HFFc6 (cell line): ENCODE measurements at regions not wholly inside any gene's neighbourhood (a gene's known extent, or its start where the extent isn't known, plus 50 kb on each side); places are given as distances from the start of the nearest gene placed in this dataset.

Experiments used
- DNase-seq: peaks from one replicate; pipeline ENCODE4 v3.0.0-alpha.2; 2018
- H3K27ac Mint-ChIP-seq: 2 replicates; pipeline ENCODE4 v1.8.0; 2020; ENCODE audit warnings: mild to moderate bottlenecking, mixed read lengths
- H3K27me3 Mint-ChIP-seq: 2 replicates; pipeline ENCODE4 v1.8.0; 2021; ENCODE audit warnings: mild to moderate bottlenecking, moderate library complexity, mixed read lengths; ENCODE audit not compliant: insufficient read depth
- H3K36me3 Mint-ChIP-seq: 2 replicates; pipeline ENCODE4 v1.8.0; 2021; ENCODE audit warnings: low read depth, mixed read lengths
- H3K4me1 Mint-ChIP-seq: 2 replicates; pipeline ENCODE4 v1.8.0; 2020; ENCODE audit warnings: low read depth, mixed read lengths
- H3K4me3 Mint-ChIP-seq: 2 replicates; pipeline ENCODE4 v1.8.0; 2020; ENCODE audit warnings: mild to moderate bottlenecking, moderate library complexity, mixed read lengths
- H3K9me3 Mint-ChIP-seq: 2 replicates; pipeline ENCODE4 v1.8.0; 2020; ENCODE audit warnings: mild to moderate bottlenecking, mixed read lengths
- CTCF ChIP-seq: fragments of 200-600 bp; sonication (generic); IDR thresholded peaks from 2 replicates; pipeline ENCODE4 v1.5.0; 2021; ENCODE audit warnings: antibody characterized with exemption, mild to moderate bottlenecking

GRCh38 chr18:61198486-61198885, 134.7 kb upstream of the CDH20 start:
- Mint-ChIP-seq H3K4me3 (no peak overlapping the region), H3K9me3 (peaks cover 31% of the 10 kb centered on the region), H3K4me1 (no peaks in the 10 kb centered on the region), H3K27ac (no peak overlapping the region), H3K27me3 (no peaks in the 10 kb centered on the region), H3K36me3 (no peaks in the 10 kb centered on the region)
- DNase-seq: no peak
- no peak for TF ChIP-seq CTCF

- Mint-ChIP-seq H3K27me3 (no peaks in the 10 kb centered on the region), H3K27ac (no peak overlapping the region), H3K4me3 (no peak overlapping the region), H3K4me1 (no peaks in the 10 kb centered on the region), H3K36me3 (no peaks in the 10 kb centered on the region), H3K9me3 (peaks cover 25% of the 10 kb centered on the region)
- no peak for TF ChIP-seq CTCF
- peak; percentile 0 for DNase-seq
These were observed 133.9 kb upstream of the CDH20 start for GRCh38 chr18:61199171-61199848.

GRCh38 chr18:61201511-61201910, 131.7 kb upstream of the CDH20 start:
- no peak for TF ChIP-seq CTCF
- no peaks in the 10 kb centered on the region for H3K4me1 Mint-ChIP-seq
- no peak overlapping the region for H3K4me3 Mint-ChIP-seq
- no peaks in the 10 kb centered on the region for H3K27me3 Mint-ChIP-seq
- no peak overlapping the region for H3K27ac Mint-ChIP-seq
- peaks cover 20% of the 10 kb centered on the region for H3K9me3 Mint-ChIP-seq
- no peaks in the 10 kb centered on the region for H3K36me3 Mint-ChIP-seq
- no peak for DNase-seq

- no peaks in the 10 kb centered on the region for H3K4me1 Mint-ChIP-seq
- H3K4me3 Mint-ChIP-seq: no peak overlapping the region
- DNase-seq: no peak
- H3K27me3 Mint-ChIP-seq: no peaks in the 10 kb centered on the region
- H3K27ac Mint-ChIP-seq: no peak overlapping the region
- H3K36me3 Mint-ChIP-seq: no peaks in the 10 kb centered on the region
- H3K9me3 Mint-ChIP-seq: peaks cover 25% of the 10 kb centered on the region
- no peak for TF ChIP-seq CTCF
These were observed 130.1 kb upstream of the CDH20 start for GRCh38 chr18:61203151-61203550.

- Mint-ChIP-seq H3K36me3 (no peaks in the 10 kb centered on the region), H3K4me3 (no peak overlapping the region), H3K9me3 (peaks cover 35% of the 10 kb centered on the region), H3K27ac (no peak overlapping the region), H3K27me3 (no peaks in the 10 kb centered on the region), H3K4me1 (no peaks in the 10 kb centered on the region)
- DNase-seq: no peak
- no peak for TF ChIP-seq CTCF
These were observed 123.4 kb upstream of the CDH20 start for GRCh38 chr18:61209801-61210200.
